ENCODE measurements at regions not wholly inside any gene's neighbourhood (a gene's known extent, or its start where the extent isn't known, plus 50 kb on each side); places are given as distances from the start of the nearest gene placed in this dataset.

DNA sequence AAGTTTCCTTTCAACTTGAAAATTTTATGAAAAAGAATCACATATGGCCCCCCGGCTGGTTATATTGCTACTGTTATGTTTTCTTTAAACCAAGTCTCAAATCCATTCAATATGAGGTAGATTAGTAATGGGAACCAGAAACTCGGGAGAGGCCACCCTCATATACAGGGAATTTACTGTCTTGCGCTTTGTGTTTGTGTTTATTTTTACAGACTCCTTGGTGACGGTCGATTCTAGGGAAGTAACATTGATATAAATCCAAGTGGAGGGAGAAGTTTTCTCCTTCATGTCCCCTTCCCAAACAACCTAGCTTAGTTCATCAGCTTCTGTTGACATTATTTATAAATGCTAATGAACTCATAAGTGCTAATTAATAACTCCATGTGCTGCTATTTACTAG is 163.5 kb upstream of the LMO4 start:
- no peak for DNase-seq

DNA sequence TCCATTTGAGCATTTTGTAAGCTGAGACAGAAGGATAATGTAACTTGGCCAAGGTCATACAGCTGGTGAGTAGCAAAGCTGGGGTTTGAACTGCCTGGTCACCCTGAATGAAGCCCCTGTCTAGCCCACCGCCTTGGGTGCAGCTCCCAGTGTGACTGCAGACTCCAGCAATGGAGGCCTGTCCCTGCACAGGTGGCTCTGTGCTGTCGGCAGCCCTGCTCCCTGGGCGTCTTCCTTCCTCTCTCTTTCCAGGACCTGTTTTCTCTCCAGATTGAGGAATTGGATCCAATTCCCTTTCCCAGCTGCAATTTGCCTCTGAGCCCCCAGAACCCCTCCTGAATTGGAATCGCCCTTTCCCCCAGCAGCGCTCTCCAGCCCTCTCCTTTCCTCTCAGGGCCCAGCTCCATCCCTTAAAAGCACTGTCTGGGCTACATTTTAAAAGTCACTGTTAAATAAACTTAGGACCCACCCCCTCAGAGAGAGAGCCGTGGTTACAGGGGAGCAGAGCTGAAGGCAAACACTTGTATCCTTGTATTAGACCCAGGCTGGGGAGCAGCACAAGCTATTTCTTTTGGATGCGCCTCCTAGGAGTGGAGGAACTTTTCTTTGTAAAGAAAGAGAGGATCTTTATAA is 161.4 kb upstream of the LMO4 start:
- DNase-seq: peak; percentile 51

DNA sequence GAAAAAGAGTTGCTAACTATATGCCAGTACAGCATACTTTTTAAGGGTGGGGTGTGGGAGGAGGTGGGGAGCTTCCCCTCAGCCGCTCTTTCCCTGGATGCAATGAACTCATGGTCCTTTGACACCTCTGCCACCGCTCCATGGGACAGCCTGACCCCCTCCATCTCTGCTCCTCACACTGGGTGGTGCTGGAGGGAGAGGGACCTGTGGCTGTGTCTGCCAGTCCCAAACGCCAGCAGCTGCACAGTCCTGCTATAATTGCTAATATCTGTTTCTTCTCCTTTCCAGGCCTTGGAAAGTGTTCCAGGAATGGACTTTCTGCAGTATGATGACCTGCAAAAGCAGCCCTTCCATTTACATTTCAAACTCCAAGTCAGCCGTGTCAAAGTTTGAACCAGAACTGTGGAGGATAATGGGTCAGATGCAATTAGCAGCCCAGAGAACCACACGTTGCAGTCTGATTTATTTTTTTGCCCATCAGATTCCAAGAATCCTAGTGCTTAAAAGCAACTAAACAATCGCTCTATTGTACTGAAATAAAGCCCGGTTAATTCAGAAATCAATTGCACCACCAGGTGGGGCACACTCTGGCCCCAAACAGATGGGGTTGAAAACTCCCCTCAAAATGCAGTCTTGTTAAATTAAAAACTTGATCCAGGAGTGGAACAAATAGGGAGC is 160.7 kb upstream of the LMO4 start:
- peak; percentile 41 for DNase-seq

DNA sequence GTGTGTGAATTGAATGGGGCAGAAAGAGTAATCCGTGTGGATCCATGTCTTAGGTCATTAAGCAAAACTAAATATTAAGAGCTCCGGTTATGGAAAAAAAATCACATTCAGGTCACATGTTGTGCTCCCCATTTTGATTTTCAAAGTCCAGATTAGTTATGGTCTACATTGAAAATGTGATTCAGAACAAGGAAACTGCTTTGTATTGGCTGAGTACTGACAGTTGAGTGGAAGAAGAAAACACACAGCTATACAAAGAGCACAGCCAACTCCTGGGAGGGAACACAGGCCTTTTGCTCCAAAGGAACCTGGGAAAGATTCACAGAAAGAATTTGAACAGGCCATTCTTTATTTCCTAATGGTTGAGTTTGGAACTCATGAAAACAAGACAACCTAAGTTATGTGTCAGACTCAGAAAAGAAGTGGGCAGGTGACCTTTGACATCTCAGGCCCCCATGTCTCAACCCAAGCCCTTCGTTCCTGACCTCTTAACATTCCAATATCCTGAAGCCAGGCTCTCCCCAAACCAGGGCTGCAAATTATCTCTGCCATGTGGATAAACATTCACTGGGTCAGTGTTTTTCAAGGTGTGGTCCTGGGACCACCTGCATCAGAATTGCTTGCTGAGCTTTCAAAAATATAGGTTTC is 159.3 kb upstream of the LMO4 start:
- DNase-seq: no peak

DNA sequence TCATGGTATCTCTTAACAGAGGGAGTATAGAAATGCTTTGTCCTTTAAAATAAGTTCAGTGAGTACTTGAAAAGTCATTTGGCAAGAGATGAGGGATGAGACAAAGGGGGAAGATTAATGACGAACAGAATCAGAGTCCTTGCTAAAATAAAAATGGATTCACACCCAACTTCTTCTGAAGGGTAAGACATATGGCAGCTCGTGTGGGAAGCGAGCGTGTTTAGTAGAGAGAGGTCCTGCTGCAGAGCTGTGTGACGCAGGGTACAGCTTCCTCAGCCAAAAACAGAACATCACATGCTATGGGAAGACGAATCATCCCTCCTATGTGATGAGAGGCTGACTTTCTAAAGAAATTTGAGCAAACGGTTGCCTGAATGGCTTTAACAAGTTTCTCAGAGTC is 158.5 kb upstream of the LMO4 start:
- DNase-seq: no peak

DNA sequence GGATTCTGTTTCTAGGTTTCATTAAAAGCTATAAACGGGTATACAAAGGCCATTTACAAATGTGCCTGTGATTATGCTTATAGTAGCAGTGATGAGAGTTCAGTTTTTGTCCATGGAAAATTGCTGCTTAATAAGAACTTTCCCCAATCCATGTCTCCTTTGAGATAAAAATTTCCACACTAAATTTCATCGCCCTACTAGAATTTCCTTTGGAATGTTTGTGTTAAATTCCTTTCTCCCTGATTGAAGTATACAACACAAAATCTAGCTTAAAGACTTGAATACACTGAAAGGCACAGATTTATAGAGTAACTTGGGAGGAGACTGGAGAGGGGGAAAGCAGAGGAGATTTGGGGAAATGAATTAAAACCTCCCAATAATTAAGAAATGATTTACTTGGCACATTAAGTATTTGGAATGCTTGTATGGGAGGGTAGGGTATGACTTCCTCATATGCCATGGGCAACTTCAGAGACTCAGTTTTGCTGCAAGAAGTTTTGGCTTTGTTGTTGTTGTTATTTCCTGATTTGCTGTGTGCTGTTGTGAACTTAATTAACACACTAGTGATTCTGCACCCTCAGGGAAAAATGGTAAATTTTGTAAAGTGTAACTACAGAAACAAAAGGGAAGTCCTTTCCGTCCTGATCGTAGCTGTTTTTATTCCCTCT is 157.6 kb upstream of the LMO4 start:
- DNase-seq: no peak

DNA sequence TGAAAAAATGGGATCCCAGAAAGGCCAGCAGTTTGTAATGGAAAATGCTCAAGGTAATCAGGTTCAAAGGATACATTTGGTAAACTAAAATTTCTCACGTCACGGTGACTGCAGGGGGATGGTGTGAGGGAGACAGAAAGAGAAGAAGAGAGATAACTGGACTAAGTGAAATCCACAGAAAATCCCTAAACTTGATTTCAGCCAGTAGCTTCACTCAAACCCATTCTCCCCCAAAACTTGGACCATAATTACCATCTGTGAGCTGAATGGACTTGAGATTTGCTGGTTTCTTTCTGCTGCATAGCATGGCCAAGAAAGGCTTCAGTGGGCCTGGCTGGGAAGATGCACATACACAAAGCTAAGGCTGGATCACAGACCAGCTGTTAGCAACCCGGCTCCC is 155.4 kb upstream of the LMO4 start:
- no peak for DNase-seq

DNA sequence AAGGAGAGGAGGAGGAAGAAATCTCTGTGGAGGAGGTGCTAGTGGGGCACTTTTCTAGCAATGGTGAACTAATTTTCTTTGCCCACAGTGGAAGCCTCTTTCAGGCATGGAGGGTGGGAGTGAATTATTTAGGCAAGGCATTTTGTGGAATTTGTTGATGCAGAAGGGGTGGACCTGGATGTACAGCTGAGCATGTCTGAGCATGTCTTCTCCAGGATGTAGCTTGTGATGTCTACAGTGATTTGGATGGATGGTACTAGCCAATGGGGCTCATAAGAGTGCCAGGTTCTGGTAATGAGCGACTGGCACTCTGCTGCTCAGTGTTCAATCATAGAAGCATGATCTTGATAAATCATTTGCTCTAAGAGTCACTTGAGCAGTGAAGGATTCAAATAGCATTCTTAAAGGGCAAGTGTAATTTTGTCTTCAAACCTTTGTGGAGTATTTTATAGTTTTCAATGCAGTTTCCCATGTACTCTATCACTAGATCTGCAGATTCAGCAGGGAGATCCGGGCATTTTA is 153.9 kb upstream of the LMO4 start:
- DNase-seq: no peak

DNA sequence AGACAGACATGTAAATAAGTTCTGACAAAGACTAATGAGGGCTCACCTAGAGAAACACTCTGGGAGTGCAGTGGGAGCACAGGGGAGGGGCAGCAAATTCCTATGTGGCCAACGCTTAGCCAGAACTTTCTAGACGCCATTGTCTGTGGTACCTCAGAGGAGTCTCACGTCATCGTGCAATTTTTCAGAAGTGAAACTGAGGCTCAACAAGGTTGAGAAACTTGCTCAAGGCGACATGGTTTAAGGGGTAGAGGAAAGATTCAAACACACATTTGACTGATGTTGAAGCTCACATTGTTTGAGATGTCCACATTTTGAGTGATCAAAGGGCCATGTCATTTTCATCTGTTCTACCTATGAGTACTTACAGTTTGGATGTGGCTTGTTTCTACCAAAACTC is 152.6 kb upstream of the LMO4 start:
- no peak for DNase-seq

DNA sequence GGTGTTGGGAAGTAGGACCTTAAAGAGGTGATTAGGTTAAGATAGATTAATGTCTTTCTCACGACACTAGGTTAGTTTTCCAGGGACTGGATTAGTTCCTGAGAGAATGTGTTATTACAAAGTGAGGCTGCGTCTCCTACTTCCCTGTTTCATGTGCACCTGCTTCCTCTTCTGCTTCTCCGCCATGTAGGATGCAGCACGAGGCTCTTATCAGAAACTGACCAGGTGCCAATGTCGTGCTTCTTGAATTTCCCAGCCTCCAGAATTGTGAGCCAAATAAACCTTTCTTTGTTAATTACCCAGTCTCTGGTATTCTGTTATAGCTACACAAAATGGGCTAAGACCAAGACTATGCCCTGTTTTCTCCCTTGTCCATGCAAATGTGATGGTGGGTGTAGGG is 152.2 kb upstream of the LMO4 start:
- no peak for DNase-seq

DNA sequence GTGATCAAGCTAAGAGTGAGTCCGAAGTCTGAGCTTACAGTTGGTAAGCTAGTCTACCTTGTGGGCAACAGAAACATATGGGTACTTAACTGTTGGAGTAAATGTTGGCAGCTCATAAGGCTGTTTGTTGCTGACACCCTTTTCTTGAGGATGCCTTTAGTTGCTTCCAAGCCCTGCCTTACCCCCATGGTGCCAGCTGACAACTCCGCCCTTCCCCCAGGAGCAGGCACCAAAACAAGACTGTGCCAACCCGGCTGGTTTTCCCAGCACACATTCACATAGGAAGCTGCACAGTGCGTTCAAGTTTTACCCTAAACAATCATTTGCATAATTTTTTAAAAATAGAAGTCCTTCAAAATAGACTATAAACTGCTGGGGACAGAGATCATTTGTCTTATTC is 150.2 kb upstream of the LMO4 start:
- no peak for DNase-seq

DNA sequence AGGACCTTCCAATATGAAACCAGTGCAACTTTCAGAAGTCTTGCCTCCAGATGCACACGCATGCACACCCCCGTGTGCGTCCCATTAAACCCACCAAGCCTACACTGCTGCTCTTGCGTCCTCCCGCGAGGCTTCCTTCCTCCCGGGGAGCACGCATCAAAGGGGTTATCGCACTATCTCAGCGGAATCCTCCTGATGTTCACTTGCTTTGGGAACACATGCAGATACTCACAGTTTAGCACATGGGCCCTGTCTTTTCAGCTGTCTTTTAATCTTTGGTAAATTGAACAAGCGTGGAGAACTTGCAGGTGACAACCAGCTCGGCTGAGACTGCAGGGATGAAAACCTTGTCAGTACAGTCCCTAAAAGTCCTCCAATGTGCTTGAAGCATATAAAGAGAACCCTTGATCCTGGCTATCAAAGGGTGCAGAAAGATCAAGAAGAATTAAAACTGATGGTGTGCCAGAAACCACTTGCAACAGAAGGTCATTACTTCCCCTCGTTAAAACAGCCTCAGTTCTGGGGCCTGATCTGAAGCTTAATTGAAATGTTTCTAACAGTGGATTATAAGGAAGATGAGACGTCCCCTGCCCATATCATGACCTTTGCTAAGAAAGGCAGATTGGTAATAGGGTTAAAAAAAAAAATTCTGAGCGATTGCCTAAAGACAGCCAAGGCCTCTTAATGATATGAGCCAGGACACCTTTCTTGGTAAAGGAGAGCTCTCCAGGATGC is 149.4 kb upstream of the LMO4 start:
- DNase-seq: no peak

DNA sequence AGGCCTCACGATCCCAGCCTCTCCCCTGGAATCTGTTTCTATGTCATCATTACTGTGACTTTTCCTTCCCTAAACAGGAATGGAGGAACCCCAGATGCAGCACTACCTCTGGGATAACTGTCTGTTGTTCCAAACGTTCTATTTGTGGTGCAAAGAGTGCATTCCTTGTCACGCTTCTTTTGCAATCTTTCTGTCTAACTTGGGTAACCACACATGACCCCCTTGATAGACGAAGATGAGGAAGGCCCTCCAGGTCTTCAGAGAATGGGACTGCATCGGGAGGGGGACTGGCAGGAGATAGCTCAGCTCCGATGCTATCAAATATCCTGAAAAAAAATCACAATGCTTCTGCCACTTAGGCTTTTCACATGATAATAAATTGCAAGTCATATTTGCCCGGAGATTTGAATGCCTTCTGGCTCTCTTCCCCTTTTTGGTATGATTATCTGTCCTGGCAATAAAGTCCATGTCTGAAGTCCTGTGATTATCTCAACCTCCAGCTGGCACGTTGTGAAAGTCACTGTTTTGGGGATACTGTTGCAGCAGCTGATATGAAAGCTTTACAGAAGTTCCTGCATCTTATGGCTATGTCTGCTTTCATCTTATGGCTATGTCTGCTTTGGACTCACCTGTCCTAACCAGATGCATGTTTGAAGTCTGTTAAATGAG is 148.7 kb upstream of the LMO4 start:
- no peak for DNase-seq

DNA sequence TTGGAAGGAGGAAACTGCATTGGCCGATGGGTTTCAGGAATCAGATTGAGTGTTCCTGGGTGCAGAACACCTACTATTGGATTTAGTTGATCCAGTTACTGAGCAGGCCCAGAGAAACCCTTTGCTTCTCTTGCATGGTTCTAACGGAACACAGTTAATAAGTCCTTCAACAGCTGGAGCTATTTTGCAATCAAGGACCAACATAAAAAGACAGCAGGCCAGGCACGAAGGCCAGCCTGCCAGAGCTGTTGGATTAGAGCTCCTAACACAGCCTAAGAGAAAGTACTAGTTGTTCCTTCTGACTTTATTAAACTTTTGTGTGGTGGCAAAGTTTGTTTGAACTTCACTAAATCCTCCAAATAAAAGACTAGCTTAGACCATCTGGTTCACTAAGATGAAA is 148.0 kb upstream of the LMO4 start:
- DNase-seq: no peak

DNA sequence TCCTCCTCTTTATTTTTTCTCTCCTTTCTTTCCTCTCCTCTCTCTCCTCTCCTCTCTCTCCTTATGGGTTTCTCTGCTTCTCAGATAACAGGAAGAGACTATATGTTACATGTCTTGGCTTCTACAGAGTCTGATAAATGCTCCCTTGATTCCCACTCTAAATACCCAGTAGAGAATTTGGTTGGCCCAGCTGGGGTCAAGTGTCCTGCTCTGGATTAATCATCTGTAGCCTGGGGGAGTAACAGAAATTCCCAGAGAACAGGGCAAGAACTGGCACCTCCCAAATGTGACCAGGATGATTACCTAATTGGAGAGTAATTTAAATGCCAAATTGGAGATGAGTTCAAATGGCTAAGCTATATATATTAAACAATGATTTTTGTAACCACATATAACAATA is 146.1 kb upstream of the LMO4 start:
- no peak for DNase-seq

DNA sequence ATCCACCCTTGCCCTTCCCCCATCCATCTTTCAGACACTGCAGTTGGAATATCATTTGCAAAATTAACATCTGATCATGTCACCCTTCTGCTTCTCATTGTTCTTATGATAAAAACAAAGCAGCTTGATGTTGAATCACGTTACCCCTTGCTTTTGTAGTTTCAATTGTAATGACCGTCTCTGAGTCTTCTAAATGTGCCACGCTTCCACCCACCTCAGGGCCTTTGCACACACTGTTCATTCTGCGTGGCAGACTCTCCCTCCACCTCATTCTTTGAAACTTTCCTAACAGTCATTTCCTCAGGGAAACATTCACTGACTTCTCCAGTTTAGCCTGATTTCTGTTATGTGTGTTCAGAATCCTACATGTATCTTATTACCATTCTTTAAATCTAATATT is 143.6 kb upstream of the LMO4 start:
- no peak for DNase-seq

DNA sequence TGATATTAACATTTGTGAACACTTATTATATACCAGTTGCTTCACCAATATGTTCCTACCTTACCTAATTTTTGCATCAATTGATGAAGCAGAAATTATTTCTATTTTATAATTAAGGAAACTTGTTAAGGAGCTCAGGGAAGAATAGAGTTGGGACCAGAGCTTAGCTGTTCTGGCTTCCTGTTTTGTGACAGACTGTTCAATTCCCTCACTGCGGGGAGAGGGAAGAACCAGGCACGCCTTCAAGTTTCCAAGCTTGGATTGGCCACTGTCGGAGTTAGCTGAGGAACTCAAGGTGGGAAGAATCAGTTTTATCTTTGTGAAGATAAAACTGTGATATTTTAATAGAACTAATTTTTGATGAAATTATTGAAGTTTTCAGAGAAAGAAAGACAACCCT is 142.3 kb upstream of the LMO4 start:
- no peak for DNase-seq

DNA sequence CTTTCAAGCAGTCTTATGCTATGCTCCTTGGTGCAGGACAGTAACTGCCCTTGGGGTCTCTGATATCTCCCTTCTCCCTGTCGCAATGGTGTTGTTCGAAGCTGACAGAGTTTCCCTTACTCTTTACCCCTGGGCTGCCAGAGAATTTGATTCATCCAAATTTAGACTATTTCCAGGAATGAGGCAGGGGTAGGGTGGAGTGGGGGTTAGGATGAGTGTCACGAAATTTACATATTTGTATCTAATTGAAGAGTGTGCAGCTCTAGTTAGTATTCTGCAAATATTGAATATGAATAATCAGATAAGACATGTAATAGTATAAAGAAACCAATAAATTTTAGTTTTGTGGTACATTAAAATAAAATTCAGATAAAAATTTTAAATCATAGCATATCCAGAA is 140.0 kb upstream of the LMO4 start:
- no peak for DNase-seq

DNA sequence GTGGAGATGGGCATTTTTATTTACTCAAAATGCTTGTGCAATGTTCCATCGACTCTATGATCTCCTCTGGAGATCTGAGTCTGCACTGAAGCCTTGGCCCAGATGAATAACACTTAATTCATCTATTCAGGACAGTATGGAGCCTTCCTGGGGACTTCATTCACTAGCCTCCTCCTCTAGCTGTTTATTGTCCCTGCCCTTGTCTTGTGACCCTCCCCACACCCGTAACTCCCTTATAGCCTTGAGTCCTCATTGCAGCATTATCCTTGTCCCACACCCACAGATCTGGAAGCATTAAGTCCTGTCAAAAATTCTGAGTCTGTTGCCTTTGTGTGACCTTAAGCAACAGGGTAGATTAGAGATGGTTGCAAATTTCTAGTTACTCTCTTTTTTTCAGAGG is 138.3 kb upstream of the LMO4 start:
- DNase-seq: no peak

DNA sequence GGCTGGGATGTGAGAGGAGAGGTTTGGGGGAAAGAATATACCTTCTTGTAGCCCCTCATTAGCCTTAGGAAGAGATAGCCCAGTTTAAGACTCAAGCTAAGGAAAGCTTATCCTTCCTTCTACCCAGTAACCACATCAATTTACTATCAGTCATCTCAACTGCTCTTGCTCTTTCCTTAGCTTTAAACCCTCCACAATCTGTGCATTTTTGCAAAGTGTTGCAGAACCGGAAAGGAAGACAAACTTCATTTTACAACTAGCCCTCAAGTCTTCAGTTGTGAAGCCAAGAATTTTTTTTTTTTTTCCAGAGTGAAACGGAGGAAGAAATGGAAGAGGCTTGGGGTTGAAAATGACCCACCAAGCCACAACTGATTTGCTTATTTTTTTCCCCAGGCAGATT is 137.0 kb upstream of the LMO4 start:
- no peak for DNase-seq

DNA sequence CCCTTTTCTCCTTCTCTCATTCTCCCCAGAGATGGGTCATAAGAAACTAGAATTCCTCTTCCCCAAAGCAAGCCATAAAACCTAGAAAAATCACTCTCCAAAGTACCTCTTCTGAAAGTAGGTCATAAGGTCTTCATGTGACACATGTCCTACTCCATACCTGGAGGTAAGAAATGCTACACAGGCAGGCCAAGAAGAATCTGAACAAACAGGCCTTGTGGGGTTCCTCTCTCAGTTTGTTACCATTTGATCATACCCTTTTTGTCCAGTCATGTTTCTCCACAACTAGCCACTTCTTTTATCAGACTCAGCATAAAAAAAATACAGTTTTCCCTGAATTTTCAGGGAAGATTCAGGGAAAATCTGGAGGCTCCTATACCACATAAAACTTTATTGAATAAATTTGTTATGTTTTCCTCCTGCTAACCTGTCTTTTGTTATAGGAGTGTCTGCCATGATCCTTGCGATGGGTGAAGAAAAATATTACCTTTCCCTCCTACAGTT is 134.4 kb upstream of the LMO4 start:
- no peak for DNase-seq

DNA sequence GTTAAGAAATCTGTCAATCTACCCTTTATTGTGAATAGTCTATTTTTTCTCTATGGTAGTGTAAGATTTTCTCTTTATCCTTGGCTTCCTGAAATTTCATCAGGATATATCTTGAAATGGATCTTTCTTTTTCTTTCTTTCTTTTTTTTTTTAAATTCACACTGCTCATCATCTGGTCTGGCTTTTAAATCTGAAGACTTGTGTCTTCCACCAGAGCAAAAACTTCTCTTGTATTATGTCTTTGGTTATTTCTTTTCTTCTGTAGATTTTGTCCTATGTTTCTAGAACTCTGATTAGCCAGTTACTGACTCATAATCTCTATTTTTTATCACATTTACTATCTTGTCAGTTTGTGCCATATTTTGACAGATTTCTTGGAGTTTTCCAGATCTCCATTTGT is 133.8 kb upstream of the LMO4 start:
- DNase-seq: no peak

Data from left hindlimb (tissue), 1 donor.